ENCODE measurements at regions not wholly inside any gene's neighbourhood (a gene's known extent, or its start where the extent isn't known, plus 50 kb on each side); places are given as distances from the start of the nearest gene placed in this dataset.

DNA sequence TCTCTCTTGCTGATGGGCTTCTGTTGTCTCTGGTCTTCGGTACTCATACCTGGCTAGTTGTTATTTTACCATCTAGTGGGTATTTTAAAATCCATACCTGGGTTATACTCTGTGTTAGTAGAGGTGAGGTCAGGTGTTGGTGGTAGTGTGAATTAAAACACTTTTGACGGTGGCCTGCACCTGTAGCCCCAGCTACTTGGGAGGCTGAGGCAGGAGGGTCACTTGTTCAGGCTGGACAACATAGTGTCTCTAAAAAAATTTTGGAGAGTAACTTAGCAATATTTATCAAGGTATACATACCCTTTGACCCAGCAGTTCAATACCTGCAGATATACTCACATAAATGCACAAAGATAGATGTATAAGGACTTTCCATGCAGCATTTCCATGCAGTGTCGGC is 55.4 kb downstream of the GSX1 start:
- TF ChIP-seq, protein P1, sequence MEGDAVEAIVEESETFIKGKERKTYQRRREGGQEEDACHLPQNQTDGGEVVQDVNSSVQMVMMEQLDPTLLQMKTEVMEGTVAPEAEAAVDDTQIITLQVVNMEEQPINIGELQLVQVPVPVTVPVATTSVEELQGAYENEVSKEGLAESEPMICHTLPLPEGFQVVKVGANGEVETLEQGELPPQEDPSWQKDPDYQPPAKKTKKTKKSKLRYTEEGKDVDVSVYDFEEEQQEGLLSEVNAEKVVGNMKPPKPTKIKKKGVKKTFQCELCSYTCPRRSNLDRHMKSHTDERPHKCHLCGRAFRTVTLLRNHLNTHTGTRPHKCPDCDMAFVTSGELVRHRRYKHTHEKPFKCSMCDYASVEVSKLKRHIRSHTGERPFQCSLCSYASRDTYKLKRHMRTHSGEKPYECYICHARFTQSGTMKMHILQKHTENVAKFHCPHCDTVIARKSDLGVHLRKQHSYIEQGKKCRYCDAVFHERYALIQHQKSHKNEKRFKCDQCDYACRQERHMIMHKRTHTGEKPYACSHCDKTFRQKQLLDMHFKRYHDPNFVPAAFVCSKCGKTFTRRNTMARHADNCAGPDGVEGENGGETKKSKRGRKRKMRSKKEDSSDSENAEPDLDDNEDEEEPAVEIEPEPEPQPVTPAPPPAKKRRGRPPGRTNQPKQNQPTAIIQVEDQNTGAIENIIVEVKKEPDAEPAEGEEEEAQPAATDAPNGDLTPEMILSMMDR (IDR thresholded peaks at IDR 0.05; ENCODE audit: insufficient read depth, low read depth, low read length) = no peak
- no peak for TF ChIP-seq EZH2 (IDR thresholded peaks at IDR 0.05; ENCODE audit: insufficient read depth, low read length)
- no peak overlapping the region for H3K27ac Mint-ChIP-seq (ENCODE audit: unreplicated experiment)
- no peaks in the 10 kb centered on the region for H3K36me3 Mint-ChIP-seq (ENCODE audit: low read depth, unreplicated experiment)
- H3K79me2 ChIP-seq (ENCODE audit: insufficient read depth, low read length) = no peaks in the 10 kb centered on the region
- H4K20me1 ChIP-seq (ENCODE audit: insufficient read depth, low read length) = no peaks in the 10 kb centered on the region
- H3K27me3 ChIP-seq (ENCODE audit: insufficient read depth, low read length) = no peaks in the 10 kb centered on the region
- no peaks in the 10 kb centered on the region for H3K36me3 ChIP-seq (ENCODE audit: insufficient read depth, low read length)
- no peak overlapping the region for H2AFZ ChIP-seq (ENCODE audit: low read depth, low read length)
- DNase-seq (ENCODE audit: low read depth) (no peak), FAIRE-seq (no peak)
- peaks cover 44% of the 10 kb centered on the region for H3K27me3 Mint-ChIP-seq (ENCODE audit: low read depth, unreplicated experiment)
- H3K4me1 Mint-ChIP-seq (ENCODE audit: low read depth, unreplicated experiment) = no peaks in the 10 kb centered on the region
- no peak overlapping the region for H3K4me3 Mint-ChIP-seq (ENCODE audit: unreplicated experiment)
- no peak overlapping the region for H3K27ac ChIP-seq (ENCODE audit: low read depth, low read length)
- no peak overlapping the region for H3K9ac ChIP-seq (ENCODE audit: low read length)
- peaks cover 15% of the 10 kb centered on the region for H3K9me3 Mint-ChIP-seq (ENCODE audit: unreplicated experiment)
- H3K4me1 ChIP-seq (ENCODE audit: insufficient read depth, low read length) = no peaks in the 10 kb centered on the region
- H3K4me3 ChIP-seq (ENCODE audit: insufficient read depth, low read depth, low read length) = no peak overlapping the region
- H3K4me2 ChIP-seq (ENCODE audit: low read length) = no peak overlapping the region
- H3K9me3 ChIP-seq (ENCODE audit: insufficient read depth, low read depth, low read length) = no peaks in the 10 kb centered on the region

DNA sequence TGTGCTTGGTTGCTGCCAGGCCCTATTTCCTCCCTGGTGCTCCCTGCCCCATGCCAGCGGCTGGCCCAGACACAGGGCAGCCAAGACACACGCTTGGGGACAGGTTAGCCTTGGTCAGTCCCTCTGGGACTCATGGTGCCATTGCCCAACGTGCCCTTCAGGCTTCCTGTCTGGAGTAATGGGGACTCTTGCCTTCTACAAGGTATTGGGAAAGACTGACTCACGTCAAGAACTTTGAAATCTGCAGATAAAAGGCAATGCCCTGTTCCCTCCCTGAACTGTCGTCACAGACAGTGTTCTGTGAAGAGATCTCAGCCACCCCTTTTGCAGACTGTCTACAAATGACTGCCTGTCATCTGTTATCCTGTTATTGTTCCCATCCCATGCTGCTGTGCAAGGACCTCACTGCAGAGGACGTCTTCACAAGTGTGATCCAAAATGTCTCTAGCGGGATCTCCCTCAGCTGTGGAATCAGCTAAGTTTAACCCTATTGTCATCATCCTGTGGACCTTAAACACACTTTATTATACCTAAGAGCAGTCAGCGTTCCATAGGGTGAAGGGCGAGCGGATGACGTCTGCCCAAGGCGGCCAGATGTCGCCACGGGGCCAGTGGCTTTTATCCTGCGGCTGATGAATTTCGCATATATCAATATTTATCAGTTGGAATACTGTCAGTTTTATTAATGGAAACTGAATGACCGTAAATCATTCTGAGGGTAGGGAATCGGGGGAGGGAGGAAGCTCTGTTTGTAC is 59.0 kb downstream of the GSX1 start:
- Mint-ChIP-seq H3K4me3 (ENCODE audit: unreplicated experiment) (no peak overlapping the region), H3K27ac (ENCODE audit: unreplicated experiment) (no peak overlapping the region), H3K36me3 (ENCODE audit: low read depth, unreplicated experiment) (no peaks in the 10 kb centered on the region), H3K9me3 (ENCODE audit: unreplicated experiment) (peaks cover 5% of the 10 kb centered on the region), H3K27me3 (ENCODE audit: low read depth, unreplicated experiment) (peaks cover 55% of the 10 kb centered on the region), H3K4me1 (ENCODE audit: low read depth, unreplicated experiment) (no peaks in the 10 kb centered on the region)
- H3K36me3 ChIP-seq (ENCODE audit: insufficient read depth, low read length) = no peaks in the 10 kb centered on the region
- H3K9ac ChIP-seq (ENCODE audit: low read length) = no peak overlapping the region
- DNase-seq (ENCODE audit: low read depth) (no peak), FAIRE-seq (no peak)
- no peaks in the 10 kb centered on the region for H3K79me2 ChIP-seq (ENCODE audit: insufficient read depth, low read length)
- H2AFZ ChIP-seq (ENCODE audit: low read depth, low read length) = no peak overlapping the region
- no peak overlapping the region for H3K4me2 ChIP-seq (ENCODE audit: low read length)
- no peaks in the 10 kb centered on the region for H3K4me1 ChIP-seq (ENCODE audit: insufficient read depth, low read length)
- H3K27me3 ChIP-seq (ENCODE audit: insufficient read depth, low read length) = no peaks in the 10 kb centered on the region
- H4K20me1 ChIP-seq (ENCODE audit: insufficient read depth, low read length) = no peaks in the 10 kb centered on the region
- H3K27ac ChIP-seq (ENCODE audit: low read depth, low read length) = no peak overlapping the region
- H3K4me3 ChIP-seq (ENCODE audit: insufficient read depth, low read depth, low read length) = no peak overlapping the region
- H3K9me3 ChIP-seq (ENCODE audit: insufficient read depth, low read depth, low read length) = no peaks in the 10 kb centered on the region
- no peak for TF ChIP-seq EZH2 (IDR thresholded peaks at IDR 0.05; ENCODE audit: insufficient read depth, low read length)

DNA sequence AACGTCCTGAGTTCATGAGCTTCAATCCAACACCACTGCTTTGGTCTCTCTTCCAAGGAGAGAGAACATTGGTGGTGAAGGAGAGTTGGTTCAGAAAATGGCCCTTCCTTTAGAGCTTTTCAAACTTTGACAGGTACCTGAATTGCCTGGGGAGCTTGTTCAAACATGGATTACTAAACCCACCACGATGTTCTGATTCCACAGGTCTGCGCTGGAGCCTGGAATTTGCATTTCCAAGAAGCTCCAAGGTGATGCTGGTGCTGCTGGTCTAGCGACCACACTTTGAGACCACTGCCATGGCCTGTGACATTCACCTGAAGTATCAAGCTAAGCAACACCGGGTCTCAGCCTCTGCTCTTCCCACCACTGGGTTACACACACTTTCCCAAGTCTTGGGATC is 60.2 kb downstream of the GSX1 start:
- Histone ChIP-seq H3K36me3 (ENCODE audit: insufficient read depth, low read length) (no peaks in the 10 kb centered on the region), H3K4me3 (ENCODE audit: insufficient read depth, low read depth, low read length) (no peak overlapping the region), H3K27ac (ENCODE audit: low read depth, low read length) (no peak overlapping the region), H3K9me3 (ENCODE audit: insufficient read depth, low read depth, low read length) (no peaks in the 10 kb centered on the region), H3K9ac (ENCODE audit: low read length) (no peak overlapping the region), H2AFZ (ENCODE audit: low read depth, low read length) (no peak overlapping the region), H4K20me1 (ENCODE audit: insufficient read depth, low read length) (no peaks in the 10 kb centered on the region), H3K4me1 (ENCODE audit: insufficient read depth, low read length) (no peaks in the 10 kb centered on the region), H3K4me2 (ENCODE audit: low read length) (no peak overlapping the region), H3K27me3 (ENCODE audit: insufficient read depth, low read length) (no peaks in the 10 kb centered on the region), H3K79me2 (ENCODE audit: insufficient read depth, low read length) (no peaks in the 10 kb centered on the region)
- H3K36me3 Mint-ChIP-seq (ENCODE audit: low read depth, unreplicated experiment) = no peaks in the 10 kb centered on the region
- peaks cover 5% of the 10 kb centered on the region for H3K9me3 Mint-ChIP-seq (ENCODE audit: unreplicated experiment)
- DNase-seq (ENCODE audit: low read depth) (no peak), FAIRE-seq (no peak)
- TF ChIP-seq EZH2 (IDR thresholded peaks at IDR 0.05; ENCODE audit: insufficient read depth, low read length) = no peak
- TF ChIP-seq, protein P1 (IDR thresholded peaks at IDR 0.05; ENCODE audit: insufficient read depth, low read depth, low read length) = no peak
- peaks cover 49% of the 10 kb centered on the region for H3K27me3 Mint-ChIP-seq (ENCODE audit: low read depth, unreplicated experiment)
- no peak overlapping the region for H3K4me3 Mint-ChIP-seq (ENCODE audit: unreplicated experiment)
- no peak overlapping the region for H3K27ac Mint-ChIP-seq (ENCODE audit: unreplicated experiment)
- H3K4me1 Mint-ChIP-seq (ENCODE audit: low read depth, unreplicated experiment) = no peaks in the 10 kb centered on the region

Data from astrocyte (in vitro differentiated cells and primary cell).